Upper lobe of left lung (tissue), 6 donors: ENCODE measurements at regions not wholly inside any gene's neighbourhood (a gene's known extent, or its start where the extent isn't known, plus 50 kb on each side); places are given as distances from the start of the nearest gene placed in this dataset.

Source experiments
- ATAC-seq, 2 donors: fragments of 200-7000 bp; cut with Tn5 transposase; one replicate each; pipeline ENCODE4 v1.9.1; 2022; ENCODE audit warnings: mild to moderate bottlenecking in 2 of 2, moderate library complexity in 2 of 2; ENCODE audit not compliant: low FRiP score in 2 of 2
- DNase-seq, 2 donors: peaks; one replicate each; pipeline ENCODE4 v3.0.0-alpha.2; 2019 to 2020
- H3K27ac ChIP-seq, 4 donors: fragments of 200-600 bp; sonication (generic); one replicate each; pipeline ENCODE4 v1.5.1; 2016 to 2019
- H3K27me3 ChIP-seq, 4 donors: fragments of 200-600 bp; sonication (generic); one replicate each; pipeline ENCODE4 v1.5.1; 2017 to 2019
- H3K36me3 ChIP-seq, 4 donors: fragments of 200-600 bp; sonication (generic); one replicate each; pipeline ENCODE4 v1.5.1; 2016 to 2019
- H3K4me1 ChIP-seq, 4 donors: fragments of 200-600 bp; sonication (generic); one replicate each; pipeline ENCODE4 v1.5.1; 2018 to 2019
- H3K4me3 ChIP-seq, 4 donors: fragments of 200-600 bp; sonication (generic); one replicate each; pipeline ENCODE4 v1.5.1; 2017 to 2019; ENCODE audit warnings: mild to moderate bottlenecking in 2 of 4, moderate library complexity in 1 of 4
- H3K9me3 ChIP-seq, 4 donors: fragments of 200-600 bp; sonication (generic); one replicate each; pipeline ENCODE4 v1.5.1; 2018 to 2019
- EP300 ChIP-seq, 4 donors: sonication (generic); formaldehyde crosslinking; IDR thresholded peaks; one replicate each; pipeline ENCODE4 v1.5.1; 2017; ENCODE audit warnings: antibody characterized with exemption in 4 of 4, control low read depth in 2 of 4
- POLR2A ChIP-seq, 4 donors: fragments of 450-650 bp; IDR thresholded peaks; one replicate each; pipeline ENCODE4 v1.5.1; 2016 to 2017; ENCODE audit warnings: antibody characterized with exemption in 4 of 4, mild to moderate bottlenecking in 2 of 4
- POLR2AphosphoS5 ChIP-seq, 2 donors: sonication (generic); formaldehyde crosslinking; IDR thresholded peaks; one replicate each; pipeline ENCODE4 v1.5.1; 2017; ENCODE audit warnings: antibody characterized with exemption in 2 of 2
- WGBS, 2 donors: methylation state at CpG; one replicate each; pipeline ENCODE4 v1.1.5; 2017 to 2018; 5-methylcytosine and 5-hydroxymethylcytosine counted together
- TF ChIP-seq, protein P1 (sequence below), 6 experiments: fragments of 450-650 bp in 4 of 6; fragments of 200-600 bp in 2 of 6; sonication (generic) in 2 of 6; IDR thresholded peaks; one replicate each; pipeline ENCODE4 v1.5.1; 2016 to 2019; ENCODE audit warnings: antibody characterized with exemption in 6 of 6
- donor health status: DM: no; HTN: no; CAD: no; lungs with moderate emphysema.
- donor health status: DM: no; HTN: yes; CAD: no; lungs with severe emphysema.

DNA sequence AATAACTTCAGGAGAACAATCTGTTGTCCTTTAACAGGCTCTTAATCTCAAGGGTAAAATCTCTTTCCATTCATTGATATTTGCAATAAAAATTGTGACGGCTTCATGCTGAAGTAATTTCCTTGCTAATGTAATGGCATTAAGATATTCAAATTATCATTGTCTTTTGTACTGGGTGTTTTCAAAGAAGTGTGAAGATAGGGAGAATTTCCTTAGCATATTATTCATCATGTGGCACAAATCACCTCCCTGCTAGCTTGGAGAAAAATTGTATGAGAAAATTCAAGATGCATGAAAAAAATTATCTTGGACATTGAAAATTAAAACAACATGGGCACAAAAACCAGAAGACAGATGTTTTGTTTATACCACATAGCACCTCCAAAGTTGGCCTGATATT is 63.6 kb upstream of the ARID2 start:
- no peak for ATAC-seq
- WGBS, 2 donors: 86 to 90% methylated on average over 1 of the region's 1 CpG
- TF ChIP-seq POLR2AphosphoS5 (IDR thresholded peaks at IDR 0.05): no peak
- TF ChIP-seq EP300 (IDR thresholded peaks at IDR 0.05): no peak
- TF ChIP-seq POLR2A (IDR thresholded peaks at IDR 0.05): no peak
- TF ChIP-seq, protein P1, sequence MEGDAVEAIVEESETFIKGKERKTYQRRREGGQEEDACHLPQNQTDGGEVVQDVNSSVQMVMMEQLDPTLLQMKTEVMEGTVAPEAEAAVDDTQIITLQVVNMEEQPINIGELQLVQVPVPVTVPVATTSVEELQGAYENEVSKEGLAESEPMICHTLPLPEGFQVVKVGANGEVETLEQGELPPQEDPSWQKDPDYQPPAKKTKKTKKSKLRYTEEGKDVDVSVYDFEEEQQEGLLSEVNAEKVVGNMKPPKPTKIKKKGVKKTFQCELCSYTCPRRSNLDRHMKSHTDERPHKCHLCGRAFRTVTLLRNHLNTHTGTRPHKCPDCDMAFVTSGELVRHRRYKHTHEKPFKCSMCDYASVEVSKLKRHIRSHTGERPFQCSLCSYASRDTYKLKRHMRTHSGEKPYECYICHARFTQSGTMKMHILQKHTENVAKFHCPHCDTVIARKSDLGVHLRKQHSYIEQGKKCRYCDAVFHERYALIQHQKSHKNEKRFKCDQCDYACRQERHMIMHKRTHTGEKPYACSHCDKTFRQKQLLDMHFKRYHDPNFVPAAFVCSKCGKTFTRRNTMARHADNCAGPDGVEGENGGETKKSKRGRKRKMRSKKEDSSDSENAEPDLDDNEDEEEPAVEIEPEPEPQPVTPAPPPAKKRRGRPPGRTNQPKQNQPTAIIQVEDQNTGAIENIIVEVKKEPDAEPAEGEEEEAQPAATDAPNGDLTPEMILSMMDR (IDR thresholded peaks at IDR 0.05): no peak
- no peak overlapping the region for H3K4me3 ChIP-seq
- H3K36me3 ChIP-seq: no peaks in the 10 kb centered on the region
- H3K27me3 ChIP-seq: no peaks in the 10 kb centered on the region
- DNase-seq: no peak
- H3K27ac ChIP-seq: no peak overlapping the region
- H3K9me3 ChIP-seq: no peaks in the 10 kb centered on the region
- peaks cover 5 to 11% (median 8%) of the 10 kb centered on the region in 4 donors for H3K4me1 ChIP-seq

DNA sequence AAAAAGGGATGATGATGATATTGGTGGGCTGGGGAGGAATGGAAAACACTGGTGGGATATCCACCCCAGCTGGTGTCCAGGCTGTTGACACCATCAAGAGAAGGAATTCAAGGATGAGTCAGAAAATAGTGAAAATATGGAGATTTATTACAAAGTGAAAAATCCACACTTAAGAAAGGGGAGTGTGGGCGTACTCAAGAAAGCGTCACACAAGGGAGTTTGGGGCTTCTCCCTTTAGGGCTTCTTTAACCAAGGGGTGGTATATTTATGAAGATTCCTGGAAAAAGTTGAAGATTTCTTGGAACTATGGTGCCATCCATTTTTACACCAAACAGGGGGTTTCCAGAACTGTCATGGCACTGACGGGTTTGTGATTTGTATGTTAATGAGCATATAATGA is 63.1 kb upstream of the ARID2 start:
- Histone ChIP-seq H3K27ac (no peak overlapping the region), H3K4me3 (no peak overlapping the region), H3K27me3 (no peaks in the 10 kb centered on the region), H3K9me3 (no peaks in the 10 kb centered on the region), H3K36me3 (no peaks in the 10 kb centered on the region), H3K4me1 (peaks cover 5 to 15% (median 9%) of the 10 kb centered on the region in 4 donors)
- DNase-seq (no peak), ATAC-seq (peak in 1 of 2 donors; percentile 47)
- 91 to 93% methylated on average over 3 of the region's 3 CpGs for WGBS, 2 donors
- TF ChIP-seq EP300 (IDR thresholded peaks at IDR 0.05): no peak
- TF ChIP-seq, protein P1 (IDR thresholded peaks at IDR 0.05): no peak
- no peak for TF ChIP-seq POLR2A (IDR thresholded peaks at IDR 0.05)
- no peak for TF ChIP-seq POLR2AphosphoS5 (IDR thresholded peaks at IDR 0.05)

DNA sequence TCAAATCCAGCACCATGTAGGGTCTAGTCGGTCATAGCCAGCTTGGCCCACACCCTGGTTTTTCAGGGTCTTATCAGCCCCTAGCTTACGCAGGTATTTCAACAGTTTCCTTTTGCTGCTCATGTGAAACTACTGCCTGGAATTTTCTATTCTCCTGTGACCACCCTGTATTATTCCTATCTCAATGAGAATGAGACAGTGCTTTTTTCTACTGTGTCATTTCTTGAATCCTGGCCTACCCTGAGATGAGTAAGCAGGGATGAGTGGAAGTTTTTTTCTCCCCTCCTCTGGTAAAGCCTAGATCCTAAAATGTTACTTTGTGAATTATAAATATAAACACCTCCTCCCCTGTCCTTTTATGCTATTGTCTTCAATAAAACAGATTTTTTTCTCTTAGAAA is 62.7 kb upstream of the ARID2 start:
- peaks cover 5 to 16% (median 9%) of the 10 kb centered on the region in 4 donors for H3K4me1 ChIP-seq
- H3K36me3 ChIP-seq: no peaks in the 10 kb centered on the region
- peak in 1 of 2 donors; percentile 71 for ATAC-seq
- no peak overlapping the region for H3K27ac ChIP-seq
- TF ChIP-seq POLR2AphosphoS5 (IDR thresholded peaks at IDR 0.05) (no peak), EP300 (IDR thresholded peaks at IDR 0.05) (no peak)
- DNase-seq: no peak
- H3K4me3 ChIP-seq: no peak overlapping the region
- WGBS, 2 donors: 95 to 100% methylated on average over 2 of the region's 2 CpGs
- no peaks in the 10 kb centered on the region for H3K9me3 ChIP-seq
- no peaks in the 10 kb centered on the region for H3K27me3 ChIP-seq

DNA sequence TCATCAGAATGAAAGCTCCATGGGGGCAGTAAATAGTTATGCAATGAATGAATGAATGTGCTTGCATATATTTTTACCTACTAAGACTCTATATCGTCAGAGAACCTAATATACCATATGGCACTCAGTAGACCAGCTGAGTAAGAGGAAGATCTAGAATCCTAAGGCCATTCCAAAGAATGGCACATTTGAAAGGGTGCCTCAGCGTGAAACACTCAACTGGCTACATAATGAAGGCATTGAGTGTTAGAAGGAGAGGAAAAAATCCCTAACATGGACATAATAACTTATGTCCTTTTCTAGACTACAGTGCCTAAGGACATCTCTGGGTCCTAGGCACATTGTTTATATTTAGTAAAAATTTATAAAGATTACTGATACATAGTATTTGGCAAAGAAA is 61.7 kb upstream of the ARID2 start:
- WGBS, 2 donors: 92 to 96% methylated on average over 2 of the region's 2 CpGs
- no peaks in the 10 kb centered on the region for H3K9me3 ChIP-seq
- no peak for ATAC-seq

DNA sequence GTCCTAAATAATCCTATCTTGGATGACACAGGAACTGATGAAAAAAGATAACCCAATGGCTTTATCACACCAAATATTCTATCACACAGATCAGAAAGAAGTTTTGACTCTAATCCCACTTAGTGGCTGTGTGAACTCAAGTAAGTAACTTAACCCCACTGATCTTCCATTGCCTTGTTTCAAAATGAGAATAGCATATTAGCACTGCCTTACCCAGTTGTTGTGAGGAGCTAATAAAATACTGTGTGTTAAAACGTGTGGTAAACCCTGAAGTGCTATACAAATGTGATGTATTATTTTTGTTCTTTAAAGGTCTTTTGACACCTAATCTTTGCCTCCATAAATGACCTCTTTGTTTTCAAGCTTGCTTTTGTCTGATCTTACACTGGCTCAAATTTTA is 60.9 kb upstream of the ARID2 start:
- no peak for ATAC-seq
- Histone ChIP-seq H3K4me3 (no peak overlapping the region), H3K36me3 (no peaks in the 10 kb centered on the region), H3K9me3 (no peaks in the 10 kb centered on the region), H3K27ac (peak overlapping the region in 2 of 4 donors; percentile 3 to 13), H3K27me3 (no peaks in the 10 kb centered on the region), H3K4me1 (peaks cover 5 to 16% (median 9%) of the 10 kb centered on the region in 4 donors)
- DNase-seq: no peak
- TF ChIP-seq EP300 (IDR thresholded peaks at IDR 0.05) (no peak), POLR2AphosphoS5 (IDR thresholded peaks at IDR 0.05) (no peak), POLR2A (IDR thresholded peaks at IDR 0.05) (no peak)
- TF ChIP-seq, protein P1 (IDR thresholded peaks at IDR 0.05): no peak
- 37 to 38% methylated on average over 1 of the region's 1 CpG for WGBS, 2 donors

More for the DNA sequence above, 61.7 kb upstream of the ARID2 start:
- Histone ChIP-seq H3K27me3 (no peaks in the 10 kb centered on the region), H3K27ac (no peak overlapping the region), H3K4me1 (peaks cover 5 to 16% (median 9%) of the 10 kb centered on the region in 4 donors), H3K36me3 (no peaks in the 10 kb centered on the region), H3K4me3 (no peak overlapping the region)
- TF ChIP-seq POLR2AphosphoS5 (IDR thresholded peaks at IDR 0.05) (no peak), EP300 (IDR thresholded peaks at IDR 0.05) (no peak), POLR2A (IDR thresholded peaks at IDR 0.05) (no peak)
- TF ChIP-seq, protein P1 (IDR thresholded peaks at IDR 0.05): no peak
- DNase-seq: no peak
